Right lobe of liver (tissue), 6 donors: ENCODE measurements at regions not wholly inside any gene's neighbourhood (a gene's known extent, or its start where the extent isn't known, plus 50 kb on each side); places are given as distances from the start of the nearest gene placed in this dataset.

Source experiments
- ATAC-seq, 4 donors: fragments of 200-7000 bp; cut with Tn5 transposase; one replicate each; pipeline ENCODE4 v1.9.1; 2020; ENCODE audit warnings: mild to moderate bottlenecking in 4 of 4, moderate library complexity in 4 of 4
- DNase-seq, 3 donors: peaks; one replicate each; pipeline ENCODE4 v3.0.0-alpha.2; 2020
- H3K27ac ChIP-seq, 3 donors: fragments of 200-600 bp; one replicate each; pipeline ENCODE4 v1.8.0; 2022
- H3K27me3 ChIP-seq, 2 donors: fragments of 200-600 bp; one replicate each; pipeline ENCODE4 v1.8.0; 2022
- H3K36me3 ChIP-seq, 4 donors: fragments of 200-600 bp; sonication (generic) in 1 of 4; one replicate each; pipeline versions ENCODE4 v1.5.1 to v1.8.0; 2017 to 2022; ENCODE audit warnings: control low read depth in 1 of 4
- H3K4me1 ChIP-seq, 4 donors: fragments of 200-600 bp; sonication (generic) in 1 of 4; one replicate each; pipeline versions ENCODE4 v1.5.1 to v1.8.0; 2017 to 2022; ENCODE audit warnings: control low read depth in 1 of 4
- H3K4me3 ChIP-seq, 3 donors: fragments of 200-600 bp; one replicate each; pipeline ENCODE4 v1.8.0; 2022
- H3K9me3 ChIP-seq, 4 donors: fragments of 200-600 bp; sonication (generic) in 1 of 4; one replicate each; pipeline versions ENCODE4 v1.5.1 to v1.8.0; 2017 to 2022; ENCODE audit warnings: control low read depth in 1 of 4
- POLR2A ChIP-seq: fragments of 450-650 bp; IDR thresholded peaks from one replicate; pipeline ENCODE4 v1.6.1; 2017; ENCODE audit warnings: antibody characterized with exemption, mild to moderate bottlenecking
- WGBS: methylation state at CpG from one replicate; pipeline ENCODE4 v1.1.6; 2018; ENCODE audit warnings: low coverage, low lambda C conversion rate; ENCODE audit not compliant: insufficient coverage; ENCODE audit errors: missing lambda C conversion rate; 5-methylcytosine and 5-hydroxymethylcytosine counted together
- intact Hi-C, 2 donors: fragments of 100-400 bp; cut with DNase I; formaldehyde crosslinking; loops; one replicate each; pipeline versions ENCODE4 v1.11.2 to v1.14.1; 2022
- TF ChIP-seq, protein P1 (sequence below), 4 donors: fragments of 200-600 bp in 3 of 4; fragments of 450-650 bp in 1 of 4; IDR thresholded peaks; one replicate each; pipeline versions ENCODE4 v1.5.1 to v1.8.0; 2016 to 2022; ENCODE audit warnings: antibody characterized with exemption in 4 of 4, mild to moderate bottlenecking in 2 of 4
- donor health status: DM: no; HTN: yes; CAD: no.
- donor health status: DM: no; HTN: no; CAD: no.
- donor health status: DM: no; HTN: no; CAD: no.
- donor health status: DM: no; HTN: yes; CAD: no.
- donor health status: DM: no; HTN: yes; CAD: no.

DNA sequence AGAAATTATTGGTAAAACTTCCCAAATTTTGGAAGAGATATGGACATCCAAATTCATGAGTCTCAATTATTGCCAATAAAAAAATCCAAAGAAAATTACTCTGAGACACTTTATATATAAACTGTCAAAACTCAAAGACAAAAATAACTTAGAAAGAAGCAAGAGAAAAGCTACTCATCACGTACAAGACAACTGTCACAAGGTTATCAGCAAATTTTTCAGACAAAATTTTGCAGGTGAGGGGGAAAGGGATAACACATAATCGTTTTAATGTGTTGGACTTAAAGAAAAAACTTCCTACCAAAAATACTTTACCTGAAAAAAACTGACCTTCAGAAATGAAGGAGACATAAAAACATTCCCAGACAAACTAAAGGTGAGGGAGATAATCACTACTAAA is 272.5 kb downstream of the THBS2 start:
- no peaks in the 10 kb centered on the region for H3K9me3 ChIP-seq
- DNase-seq (no peak), ATAC-seq (no peak)
- 36% methylated on average over 2 of the region's 2 CpGs for WGBS
- no peaks in the 10 kb centered on the region for H3K36me3 ChIP-seq
- H3K27ac ChIP-seq = no peak overlapping the region
- TF ChIP-seq, protein P1, sequence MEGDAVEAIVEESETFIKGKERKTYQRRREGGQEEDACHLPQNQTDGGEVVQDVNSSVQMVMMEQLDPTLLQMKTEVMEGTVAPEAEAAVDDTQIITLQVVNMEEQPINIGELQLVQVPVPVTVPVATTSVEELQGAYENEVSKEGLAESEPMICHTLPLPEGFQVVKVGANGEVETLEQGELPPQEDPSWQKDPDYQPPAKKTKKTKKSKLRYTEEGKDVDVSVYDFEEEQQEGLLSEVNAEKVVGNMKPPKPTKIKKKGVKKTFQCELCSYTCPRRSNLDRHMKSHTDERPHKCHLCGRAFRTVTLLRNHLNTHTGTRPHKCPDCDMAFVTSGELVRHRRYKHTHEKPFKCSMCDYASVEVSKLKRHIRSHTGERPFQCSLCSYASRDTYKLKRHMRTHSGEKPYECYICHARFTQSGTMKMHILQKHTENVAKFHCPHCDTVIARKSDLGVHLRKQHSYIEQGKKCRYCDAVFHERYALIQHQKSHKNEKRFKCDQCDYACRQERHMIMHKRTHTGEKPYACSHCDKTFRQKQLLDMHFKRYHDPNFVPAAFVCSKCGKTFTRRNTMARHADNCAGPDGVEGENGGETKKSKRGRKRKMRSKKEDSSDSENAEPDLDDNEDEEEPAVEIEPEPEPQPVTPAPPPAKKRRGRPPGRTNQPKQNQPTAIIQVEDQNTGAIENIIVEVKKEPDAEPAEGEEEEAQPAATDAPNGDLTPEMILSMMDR (IDR thresholded peaks at IDR 0.05) = no peak
- intact Hi-C loops = no loop called here
- H3K4me1 ChIP-seq = no peaks in the 10 kb centered on the region
- H3K27me3 ChIP-seq = no peaks in the 10 kb centered on the region
- H3K4me3 ChIP-seq = no peak overlapping the region

DNA sequence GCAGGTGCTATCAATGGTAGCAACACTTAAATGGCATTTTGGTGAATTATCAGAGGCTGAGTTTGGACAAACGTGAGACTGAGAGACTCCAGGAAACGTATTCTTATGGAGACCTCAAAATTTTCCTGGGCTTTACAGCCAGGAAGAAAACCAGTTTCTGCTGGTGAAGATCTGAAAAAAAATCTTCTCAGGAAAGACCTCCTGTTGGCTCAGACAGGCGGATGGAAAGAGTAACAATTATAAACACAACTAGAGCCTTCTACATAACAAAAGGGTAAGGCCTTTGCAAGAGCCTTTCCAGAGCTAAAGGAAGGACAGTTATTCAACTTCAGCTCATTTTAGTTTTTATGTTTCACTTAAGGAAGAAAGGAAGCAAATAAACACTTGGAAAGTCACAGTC is 274.4 kb downstream of the THBS2 start:
- intact Hi-C loops = no loop called here
- H3K27ac ChIP-seq = no peak overlapping the region
- ATAC-seq (no peak), DNase-seq (no peak)
- no peaks in the 10 kb centered on the region for H3K27me3 ChIP-seq
- WGBS = 34% methylated on average over 3 of the region's 3 CpGs
- no peaks in the 10 kb centered on the region for H3K36me3 ChIP-seq
- no peaks in the 10 kb centered on the region for H3K4me1 ChIP-seq
- no peak overlapping the region for H3K4me3 ChIP-seq
- TF ChIP-seq, protein P1 (IDR thresholded peaks at IDR 0.05) = no peak
- no peak for TF ChIP-seq POLR2A
- no peaks in the 10 kb centered on the region for H3K9me3 ChIP-seq

DNA sequence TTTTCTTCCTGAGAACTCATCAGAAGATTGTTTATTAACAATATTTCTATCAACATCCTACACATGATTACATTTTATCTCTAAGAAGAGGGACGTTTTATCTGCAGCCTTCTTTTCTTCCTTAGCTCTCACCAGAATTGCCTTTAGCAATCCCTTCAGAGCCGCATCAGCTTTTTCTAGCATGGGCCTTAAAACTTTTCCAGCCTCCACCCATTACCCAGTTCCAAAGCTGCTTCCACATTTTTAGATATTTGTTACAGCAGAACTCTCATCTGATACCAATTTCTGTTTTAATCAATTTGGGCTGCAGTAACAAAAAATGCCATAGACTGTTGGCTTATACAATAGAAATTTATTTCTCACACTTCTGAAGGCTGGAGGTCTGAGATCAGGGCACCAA is 281.5 kb downstream of the THBS2 start:
- Histone ChIP-seq H3K27me3 (no peaks in the 10 kb centered on the region), H3K9me3 (no peaks in the 10 kb centered on the region), H3K27ac (no peak overlapping the region), H3K36me3 (no peaks in the 10 kb centered on the region), H3K4me1 (no peaks in the 10 kb centered on the region), H3K4me3 (no peak overlapping the region)
- ATAC-seq (no peak), DNase-seq (no peak)
- no peak for TF ChIP-seq POLR2A
- TF ChIP-seq, protein P1 (IDR thresholded peaks at IDR 0.05) = no peak
- 41% methylated on average over 2 of the region's 2 CpGs for WGBS
- intact Hi-C loops = no loop called here

DNA sequence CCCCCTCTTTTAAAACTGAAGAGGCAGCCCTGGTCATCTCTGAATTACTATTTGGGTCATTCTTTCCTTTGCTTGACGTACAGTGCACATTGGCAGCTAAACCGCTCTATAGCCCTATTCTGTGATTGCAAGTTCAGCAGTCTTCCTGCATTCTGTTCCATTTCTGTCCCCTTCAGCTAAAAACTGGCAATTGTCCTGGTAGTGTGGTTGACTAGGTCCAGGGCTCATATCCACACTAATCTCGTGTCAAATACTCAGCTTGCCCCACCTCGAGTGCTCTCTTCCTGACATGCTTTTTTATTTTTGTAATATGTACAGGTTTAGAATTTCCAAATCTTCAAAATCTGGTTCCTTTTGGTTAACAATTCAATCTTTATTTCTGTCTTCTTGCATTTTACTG is 282.1 kb downstream of the THBS2 start:
- TF ChIP-seq POLR2A = no peak
- TF ChIP-seq, protein P1 (IDR thresholded peaks at IDR 0.05) = no peak
- WGBS = 62% methylated on average over 2 of the region's 4 CpGs
- no peak for ATAC-seq
- intact Hi-C loops = no loop called here
- DNase-seq = no peak
- Histone ChIP-seq H3K9me3 (no peaks in the 10 kb centered on the region), H3K4me1 (no peaks in the 10 kb centered on the region), H3K4me3 (no peak overlapping the region), H3K36me3 (no peaks in the 10 kb centered on the region), H3K27me3 (no peaks in the 10 kb centered on the region), H3K27ac (no peak overlapping the region)

DNA sequence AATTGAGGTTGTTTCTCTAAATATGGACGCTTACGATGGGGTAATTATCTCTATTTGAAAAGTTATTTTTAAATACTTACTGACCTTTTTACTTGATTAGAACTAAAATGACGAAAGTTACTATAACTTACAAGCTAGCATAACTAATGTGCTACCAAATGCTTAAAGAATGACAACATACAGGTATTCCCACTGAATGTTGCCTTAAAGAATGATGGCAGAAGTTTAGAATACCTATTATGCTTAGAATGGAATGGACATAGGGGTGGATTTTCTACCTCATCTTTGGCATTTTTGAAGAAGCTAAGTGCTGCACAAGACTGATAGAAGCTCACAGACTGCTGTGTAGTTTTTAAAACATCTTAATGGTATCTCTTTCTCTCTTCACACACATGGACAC is 284.8 kb downstream of the THBS2 start:
- Histone ChIP-seq H3K4me3 (no peak overlapping the region), H3K4me1 (no peaks in the 10 kb centered on the region), H3K27me3 (no peaks in the 10 kb centered on the region), H3K27ac (no peak overlapping the region), H3K9me3 (no peaks in the 10 kb centered on the region), H3K36me3 (no peaks in the 10 kb centered on the region)
- TF ChIP-seq, protein P1 (IDR thresholded peaks at IDR 0.05) = no peak
- no peak for TF ChIP-seq POLR2A
- intact Hi-C loops = no loop called here
- no peak for DNase-seq
- 60% methylated on average over 3 of the region's 3 CpGs for WGBS
- no peak for ATAC-seq
